Neural crest cell (in vitro differentiated cells): ENCODE measurements at regions not wholly inside any gene's neighbourhood (a gene's known extent, or its start where the extent isn't known, plus 50 kb on each side); places are given as distances from the start of the nearest gene placed in this dataset.

ENCODE experiments used
- DNase-seq: peaks from one replicate; pipeline ENCODE4 v3.0.0; 2021; ENCODE audit warnings: low read depth, mixed read lengths, low spot score
- H3K27ac Mint-ChIP-seq: one replicate; pipeline ENCODE4 v1.8.0; 2021; ENCODE audit warnings: mild to moderate bottlenecking, mixed read lengths; ENCODE audit not compliant: unreplicated experiment
- H3K27me3 Mint-ChIP-seq: 2 replicates; pipeline ENCODE4 v1.8.0; 2021; ENCODE audit warnings: low read depth, mild to moderate bottlenecking, mixed read lengths
- H3K36me3 Mint-ChIP-seq: 2 replicates; pipeline ENCODE4 v1.8.0; 2021; ENCODE audit warnings: low read depth, mild to moderate bottlenecking, mixed read lengths
- H3K4me1 Mint-ChIP-seq: 2 replicates; pipeline ENCODE4 v1.8.0; 2021; ENCODE audit warnings: mixed read lengths
- H3K4me3 Mint-ChIP-seq: one replicate; pipeline ENCODE4 v1.8.0; 2021; ENCODE audit warnings: mild to moderate bottlenecking, mixed read lengths
- H3K9me3 Mint-ChIP-seq: 2 replicates; pipeline ENCODE4 v1.8.0; 2021; ENCODE audit warnings: mixed read lengths
- CTCF ChIP-seq: fragments of 200-600 bp; sonication (generic); conservative IDR thresholded peaks from 2 replicates; pipeline ENCODE4 v1.5.0; 2021; ENCODE audit warnings: antibody characterized with exemption, mild to moderate bottlenecking

DNA sequence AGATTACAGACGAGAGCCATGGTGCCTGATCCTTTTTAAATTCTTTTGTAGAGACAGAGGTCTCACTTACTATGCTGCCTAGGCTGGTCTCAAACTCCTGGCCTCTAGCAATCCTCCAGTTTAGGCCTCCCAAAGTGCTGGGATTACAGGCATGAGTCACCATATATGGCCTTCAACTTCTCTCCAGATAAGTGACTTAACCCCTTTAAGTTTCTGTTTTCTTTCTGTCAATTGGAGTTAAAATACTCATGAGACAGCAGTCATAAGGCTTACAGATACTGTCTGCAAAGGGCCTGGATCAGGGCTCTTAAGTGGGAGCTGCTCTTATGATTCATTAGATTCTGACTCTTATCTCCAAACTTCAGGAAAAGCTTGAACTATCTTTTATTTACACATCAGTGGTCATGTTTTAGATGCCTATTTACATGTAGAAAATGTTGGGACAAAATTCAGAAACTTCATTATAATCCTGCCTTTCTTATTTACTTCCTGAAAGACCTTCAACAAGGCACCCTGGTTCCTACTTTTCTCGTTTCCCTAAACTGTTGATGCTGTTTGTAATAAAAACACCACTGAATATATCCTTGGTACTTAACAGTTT lies 271.5 kb upstream of the TBX3 start:
- H3K36me3 Mint-ChIP-seq, result no peaks in the 10 kb centered on the region
- H3K4me3 Mint-ChIP-seq, result no peak overlapping the region
- H3K4me1 Mint-ChIP-seq, result peaks cover 39% of the 10 kb centered on the region
- H3K27me3 Mint-ChIP-seq, result no peaks in the 10 kb centered on the region
- DNase-seq, result no peak
- no peak overlapping the region for H3K27ac Mint-ChIP-seq
- TF ChIP-seq CTCF, result no peak
- H3K9me3 Mint-ChIP-seq, result no peaks in the 10 kb centered on the region

GRCh38 chr12:114954511-114955055 lies 270.6 kb upstream of the TBX3 start:
- TF ChIP-seq CTCF, result no peak
- peaks cover 43% of the 10 kb centered on the region for H3K4me1 Mint-ChIP-seq
- no peaks in the 10 kb centered on the region for H3K27me3 Mint-ChIP-seq
- DNase-seq, result no peak
- no peak overlapping the region for H3K27ac Mint-ChIP-seq
- no peaks in the 10 kb centered on the region for H3K36me3 Mint-ChIP-seq
- H3K4me3 Mint-ChIP-seq, result no peak overlapping the region
- H3K9me3 Mint-ChIP-seq, result no peaks in the 10 kb centered on the region

DNA sequence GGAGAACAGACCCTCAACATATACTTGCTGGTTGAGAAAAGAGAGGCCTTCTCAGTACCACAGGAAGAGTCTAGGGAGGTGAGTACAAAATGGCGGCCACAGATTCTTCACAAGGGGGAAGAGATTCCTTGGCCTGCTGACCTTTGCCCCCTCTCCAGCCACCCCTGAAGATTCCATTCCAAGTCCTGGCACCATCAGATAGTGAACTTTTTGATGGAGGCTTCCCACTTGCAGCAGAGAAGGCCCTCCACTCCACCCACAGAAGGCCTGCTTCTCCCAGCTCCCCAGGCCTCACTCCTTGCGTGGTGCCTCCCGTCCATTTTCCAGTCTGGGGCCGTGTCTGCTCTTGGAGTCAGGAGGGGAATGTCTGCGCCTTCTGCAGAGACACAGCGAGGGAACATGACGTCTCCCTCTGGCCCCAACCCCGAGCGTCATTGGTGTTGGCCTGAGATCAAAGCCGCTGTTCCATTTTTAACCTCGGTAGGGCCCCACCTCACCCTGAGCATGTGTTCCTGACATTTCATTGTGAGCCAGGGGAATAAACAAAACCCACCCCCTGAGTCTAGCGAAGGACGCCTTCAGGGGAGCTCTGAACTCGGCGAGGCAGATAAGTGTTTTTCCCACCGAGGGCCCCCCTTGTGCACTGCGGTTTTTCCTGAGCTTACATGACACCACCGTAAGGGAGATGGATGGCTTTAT lies 268.7 kb upstream of the TBX3 start:
- no peaks in the 10 kb centered on the region for H3K36me3 Mint-ChIP-seq
- TF ChIP-seq CTCF, result no peak
- no peaks in the 10 kb centered on the region for H3K9me3 Mint-ChIP-seq
- peaks cover 52% of the 10 kb centered on the region for H3K4me1 Mint-ChIP-seq
- peak overlapping the region; percentile 78 for H3K27ac Mint-ChIP-seq
- no peak for DNase-seq
- no peaks in the 10 kb centered on the region for H3K27me3 Mint-ChIP-seq
- no peak overlapping the region for H3K4me3 Mint-ChIP-seq

DNA sequence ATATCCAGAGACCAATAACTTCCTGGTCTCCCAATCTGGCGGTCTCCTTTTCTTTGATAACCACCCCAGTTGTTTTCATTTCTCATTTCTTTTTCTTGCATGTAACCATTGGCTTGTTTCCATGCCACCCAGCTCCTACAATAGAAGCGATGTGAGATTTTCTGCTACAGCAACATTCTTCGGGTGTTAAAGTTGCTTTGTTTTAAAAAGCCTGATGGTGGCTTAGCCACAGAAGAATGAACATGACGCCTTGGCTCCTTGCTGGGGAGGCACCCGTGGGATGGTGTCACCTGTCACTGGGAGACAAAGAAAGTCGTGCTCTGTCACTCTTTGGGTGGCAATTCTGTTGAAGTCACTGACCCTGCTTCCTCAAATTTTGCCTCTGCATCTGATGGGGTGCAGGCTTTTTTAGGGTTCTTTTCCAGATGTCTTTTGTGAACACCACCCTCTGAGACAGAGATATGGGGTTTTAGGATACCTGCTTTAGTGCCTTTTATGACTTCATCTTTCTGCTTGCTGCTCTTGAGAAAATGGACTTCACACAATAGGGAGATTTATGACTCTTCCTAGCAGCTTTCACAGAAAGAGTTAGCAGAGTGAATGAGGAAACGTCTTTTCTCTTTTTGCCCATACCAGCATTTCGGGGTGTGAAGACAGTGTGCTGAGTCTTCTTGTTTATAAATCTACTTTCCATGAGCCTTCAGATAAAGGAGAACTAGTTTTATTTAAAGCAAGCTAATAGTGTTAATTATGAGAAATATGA lies 265.3 kb upstream of the TBX3 start:
- H3K36me3 Mint-ChIP-seq, result no peaks in the 10 kb centered on the region
- DNase-seq, result no peak
- H3K9me3 Mint-ChIP-seq, result no peaks in the 10 kb centered on the region
- H3K4me3 Mint-ChIP-seq, result no peak overlapping the region
- no peak for TF ChIP-seq CTCF
- H3K27ac Mint-ChIP-seq, result no peak overlapping the region
- no peaks in the 10 kb centered on the region for H3K27me3 Mint-ChIP-seq
- peaks cover 28% of the 10 kb centered on the region for H3K4me1 Mint-ChIP-seq

DNA sequence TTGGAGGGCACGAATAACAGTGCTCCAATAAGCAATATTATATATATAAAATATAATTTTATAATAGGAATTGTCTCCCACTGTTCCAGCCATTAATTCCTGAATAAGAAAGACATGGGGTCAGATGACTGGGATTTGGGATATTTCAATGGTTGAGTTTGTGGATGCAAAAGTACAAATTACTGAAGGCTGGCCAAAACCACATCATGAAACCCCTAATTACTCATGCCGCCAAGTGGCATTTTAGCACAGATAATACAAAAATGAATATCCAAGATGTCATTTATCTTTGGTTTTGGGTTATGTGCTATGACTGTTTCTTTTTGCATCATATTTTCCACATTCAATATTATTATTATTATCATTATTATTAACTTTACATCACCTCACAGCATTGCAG lies 261.4 kb upstream of the TBX3 start:
- Mint-ChIP-seq H3K36me3 (no peaks in the 10 kb centered on the region), H3K4me3 (no peak overlapping the region), H3K9me3 (peaks cover 3% of the 10 kb centered on the region), H3K27ac (no peak overlapping the region), H3K4me1 (peaks cover 19% of the 10 kb centered on the region), H3K27me3 (no peaks in the 10 kb centered on the region)
- no peak for DNase-seq
- no peak for TF ChIP-seq CTCF
